NCI-H1092 treated with DMSO at 0.1 percent for 48 hours (cell line): ENCODE measurements at regions not wholly inside any gene's neighbourhood (a gene's known extent, or its start where the extent isn't known, plus 50 kb on each side); places are given as distances from the start of the nearest gene placed in this dataset.

Experiments used
- DNase-seq: peaks from one replicate; lab custom pipeline; 2025; lab: John Stamatoyannopoulos, UW

DNA sequence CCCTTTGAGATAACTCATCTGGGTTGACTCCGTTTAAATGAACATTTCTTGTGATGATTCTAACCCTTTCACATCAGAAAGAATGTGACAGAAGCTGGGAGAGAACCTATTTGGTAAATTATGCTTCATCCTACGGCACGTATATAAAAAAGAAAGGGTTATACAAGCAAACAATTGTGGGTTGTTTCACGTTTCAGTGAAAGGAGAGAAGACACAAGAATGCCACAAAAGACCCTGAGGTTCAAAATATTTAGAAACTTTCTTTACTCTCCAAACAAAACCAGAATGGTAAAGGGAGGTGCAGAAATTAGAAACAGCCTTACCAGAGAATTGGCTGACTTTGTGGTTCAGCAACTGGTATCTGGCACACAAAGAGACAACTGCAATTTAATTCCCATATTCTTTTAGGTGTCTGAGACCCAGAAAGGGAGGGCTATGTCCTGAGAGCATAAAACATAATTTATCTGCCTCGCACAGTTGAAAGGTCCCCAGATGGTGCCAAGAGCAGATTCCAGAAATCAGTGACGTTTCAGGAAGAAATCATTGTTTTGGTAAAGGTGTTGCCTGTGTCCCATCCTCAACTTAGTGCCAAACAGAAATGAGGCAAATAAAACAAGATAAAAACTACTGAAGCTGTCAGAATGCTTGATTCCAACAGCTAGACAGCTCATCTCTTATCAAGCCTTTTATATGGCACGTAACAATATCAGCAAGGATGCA, 361.4 kb downstream of the EFNB2 start:
- DNase-seq: no peak

DNA sequence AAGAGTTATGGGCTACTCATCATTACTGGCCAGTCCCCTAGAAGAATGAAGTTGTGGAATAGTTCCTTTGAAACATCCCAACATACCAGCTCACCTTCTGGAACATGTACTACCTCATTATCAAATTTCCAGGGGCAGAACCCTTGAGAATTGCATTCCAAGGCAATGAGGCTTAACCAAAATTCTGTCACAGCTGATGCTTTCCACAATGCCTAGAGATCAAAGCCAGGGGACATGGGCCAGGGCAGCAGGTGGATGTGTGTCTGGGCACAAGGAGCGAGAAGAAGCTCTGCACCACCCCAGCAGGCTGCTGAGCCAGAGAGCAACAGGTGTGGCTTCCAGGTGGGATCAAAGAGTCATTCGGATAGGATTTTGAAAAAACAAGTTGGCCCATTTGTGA, 362.1 kb downstream of the EFNB2 start:
- DNase-seq: no peak

DNA sequence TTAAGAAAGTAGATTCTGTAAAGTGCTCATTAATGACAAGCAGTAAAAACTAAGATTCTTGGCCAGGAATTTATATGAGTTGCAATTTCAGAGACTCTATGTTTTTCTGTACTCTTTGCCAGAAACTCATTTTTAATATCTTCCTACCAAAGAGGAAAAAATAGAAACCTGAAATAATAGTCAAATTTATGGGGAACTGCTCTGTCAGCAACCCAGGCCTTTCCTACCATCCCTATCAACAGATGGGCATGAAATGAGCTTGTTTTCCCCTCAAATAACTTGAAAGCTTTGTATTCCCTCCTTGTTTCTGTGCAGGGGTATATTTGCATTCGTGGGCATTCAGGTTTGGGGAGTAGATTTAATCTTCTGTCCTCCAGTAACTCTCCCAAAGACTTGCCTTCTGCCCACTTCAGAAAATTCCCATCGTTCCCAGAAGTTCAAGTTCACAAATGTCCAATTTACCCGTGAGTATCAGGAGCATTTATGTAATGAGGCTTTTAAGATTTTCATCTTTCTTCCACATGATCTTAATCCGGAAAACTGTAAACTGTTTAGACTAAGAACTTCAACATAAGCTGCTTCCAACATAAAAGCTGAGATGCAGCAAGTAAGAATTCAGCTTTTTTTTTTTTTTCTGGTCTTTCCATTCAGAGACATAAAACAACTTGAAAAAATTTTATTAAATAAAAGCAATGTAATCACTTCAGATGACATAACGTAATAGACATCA, 363.1 kb downstream of the EFNB2 start:
- no peak for DNase-seq

- DNase-seq: no peak
Measured at GRCh38 chr13:106163426-106163825, 372.0 kb downstream of the EFNB2 start.

DNA sequence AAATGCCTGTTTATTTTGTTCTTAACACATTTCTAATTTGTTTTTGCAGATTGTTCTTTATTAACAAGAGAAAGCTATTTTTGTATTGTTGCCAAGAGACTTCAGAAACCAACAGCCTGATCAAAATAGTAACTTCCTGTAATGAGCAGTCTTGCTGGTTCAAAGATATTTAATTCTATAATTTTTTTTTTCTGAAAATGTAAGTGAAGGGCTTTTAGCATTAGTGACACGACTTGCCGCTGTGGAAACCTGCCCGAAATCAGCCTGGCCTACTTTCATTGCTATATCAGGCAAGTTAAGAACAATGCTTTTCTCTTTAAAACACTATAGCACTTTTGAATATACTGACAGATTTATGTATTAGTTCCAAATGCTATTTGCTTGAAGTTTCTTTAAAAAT, 374.3 kb downstream of the EFNB2 start:
- no peak for DNase-seq

GRCh38 chr13:106159295-106160195, 375.9 kb downstream of the EFNB2 start:
- no peak for DNase-seq

GRCh38 chr13:106156468-106156867, 379.0 kb downstream of the EFNB2 start:
- no peak for DNase-seq

- no peak for DNase-seq
Measured at GRCh38 chr13:106155411-106155810, 380.1 kb downstream of the EFNB2 start.

- DNase-seq: no peak
Measured at GRCh38 chr13:106153876-106154275, 381.6 kb downstream of the EFNB2 start.

- DNase-seq: no peak
Measured at GRCh38 chr13:106153041-106153440, 382.4 kb downstream of the EFNB2 start.

DNA sequence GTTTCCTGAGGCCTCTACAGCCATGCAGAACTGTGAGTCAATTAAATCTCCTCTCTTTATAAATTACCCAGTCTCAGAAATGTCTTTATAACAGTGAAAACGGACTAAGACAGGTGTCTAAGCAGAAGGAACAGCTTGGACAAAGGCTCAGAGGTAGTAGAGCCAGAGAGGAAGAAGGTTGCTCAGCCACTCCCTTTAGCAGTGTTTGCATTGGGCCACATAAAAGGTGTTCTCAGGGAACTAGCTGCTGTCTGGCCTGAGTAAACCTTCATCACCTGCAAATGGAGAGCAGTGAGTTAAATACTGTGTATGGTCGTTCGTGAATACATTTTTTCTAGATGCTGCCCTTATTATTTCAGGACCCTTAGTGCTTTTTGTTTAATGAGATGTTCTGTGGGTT, 383.4 kb downstream of the EFNB2 start:
- no peak for DNase-seq

DNA sequence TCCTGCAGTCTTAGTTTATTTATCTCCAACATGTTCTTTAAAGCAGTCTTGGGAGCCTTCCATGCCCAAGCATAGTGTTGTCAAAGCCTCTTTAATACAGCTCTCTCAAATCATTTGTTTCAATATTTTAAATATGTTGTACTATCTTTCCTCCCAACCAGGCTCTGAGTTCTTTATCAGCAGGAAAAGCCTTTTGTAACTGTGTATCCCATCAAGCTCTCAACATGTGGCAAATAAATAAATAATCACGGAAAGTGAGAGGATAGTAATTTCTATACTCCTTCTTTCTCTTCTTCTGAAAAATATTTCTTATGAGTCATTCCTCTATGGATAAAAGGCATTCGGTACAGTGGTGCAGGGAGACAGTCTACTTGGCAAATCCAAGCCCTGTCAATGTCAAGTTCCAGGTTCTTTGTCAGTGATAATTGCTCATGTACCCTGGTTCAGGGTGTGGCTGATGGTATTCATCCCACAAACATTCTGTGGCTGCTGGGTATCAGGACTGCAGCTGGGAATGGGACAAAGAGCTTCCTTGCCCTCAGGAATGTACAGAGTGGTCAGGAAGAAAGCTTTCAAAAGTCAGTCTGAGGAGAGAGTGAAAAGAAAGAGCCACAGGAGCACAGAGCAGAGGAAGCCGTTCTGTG, 384.3 kb downstream of the EFNB2 start:
- no peak for DNase-seq

DNA sequence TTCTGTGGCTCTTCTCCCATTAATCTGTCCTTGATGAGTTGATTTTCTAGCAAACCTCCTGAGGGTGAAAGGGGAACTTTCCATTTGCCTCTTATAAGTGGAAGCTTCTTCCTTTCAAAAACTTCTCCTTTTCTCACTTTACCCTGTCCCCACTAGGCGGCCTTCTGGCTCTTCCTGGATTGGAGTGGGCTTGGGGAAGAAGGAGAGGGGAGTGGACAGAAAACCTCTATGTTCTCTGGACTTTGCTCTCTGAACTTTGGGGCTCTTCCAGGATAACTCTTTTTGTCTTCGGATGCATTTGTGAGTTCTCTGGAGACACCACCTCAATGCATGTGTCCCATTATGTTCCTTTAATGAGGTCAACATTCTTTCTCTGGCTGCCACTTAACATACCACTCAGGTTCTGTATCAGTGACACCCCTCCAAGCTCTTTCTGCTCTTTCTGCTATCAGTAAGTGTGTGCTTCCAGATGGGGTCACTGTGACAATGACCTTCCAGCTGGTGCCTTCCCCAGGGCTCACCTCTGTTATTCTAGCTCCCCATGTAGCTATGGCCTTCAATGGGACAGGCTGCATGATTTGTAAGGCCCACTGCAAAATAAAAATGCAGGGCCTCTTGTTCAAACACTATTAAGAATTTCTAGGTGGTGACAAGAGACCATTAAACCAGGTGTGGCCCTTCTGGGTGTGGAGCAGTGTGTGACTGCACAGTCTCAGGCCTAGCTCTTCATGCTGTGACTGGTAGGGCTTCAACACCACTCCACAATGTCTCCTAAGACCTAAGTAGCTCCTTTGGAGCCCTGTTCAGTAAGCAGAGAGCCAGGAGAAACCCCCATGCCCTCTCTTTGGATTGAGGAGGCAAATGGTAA, 389.2 kb downstream of the EFNB2 start:
- DNase-seq: no peak

GRCh38 chr13:106145070-106145469, 390.4 kb downstream of the EFNB2 start:
- DNase-seq: no peak

- DNase-seq: no peak
Measured at GRCh38 chr13:106143930-106144709, 391.3 kb downstream of the EFNB2 start.

DNA sequence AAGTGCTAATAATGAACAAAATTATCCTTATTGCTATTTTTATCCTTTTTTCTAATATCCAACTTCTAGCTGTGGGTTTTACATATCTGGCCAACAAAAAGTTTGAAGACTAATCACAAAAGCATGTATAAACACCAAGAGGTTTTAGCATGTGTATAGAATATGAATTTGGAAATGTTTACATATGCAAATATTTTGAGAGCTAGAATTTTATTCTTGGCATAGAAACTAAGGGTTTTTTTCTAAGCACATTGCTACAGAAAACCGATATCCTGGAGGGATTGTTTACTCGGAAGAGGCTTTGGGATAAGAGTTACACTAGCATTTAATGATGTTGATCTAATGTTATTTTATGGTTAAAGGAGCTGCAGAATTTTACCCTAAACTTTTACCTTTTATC, 392.1 kb downstream of the EFNB2 start:
- DNase-seq: no peak

GRCh38 chr13:106140476-106140875, 395.0 kb downstream of the EFNB2 start:
- no peak for DNase-seq

- DNase-seq: no peak
Measured at GRCh38 chr13:106139942-106140341, 395.5 kb downstream of the EFNB2 start.

DNA sequence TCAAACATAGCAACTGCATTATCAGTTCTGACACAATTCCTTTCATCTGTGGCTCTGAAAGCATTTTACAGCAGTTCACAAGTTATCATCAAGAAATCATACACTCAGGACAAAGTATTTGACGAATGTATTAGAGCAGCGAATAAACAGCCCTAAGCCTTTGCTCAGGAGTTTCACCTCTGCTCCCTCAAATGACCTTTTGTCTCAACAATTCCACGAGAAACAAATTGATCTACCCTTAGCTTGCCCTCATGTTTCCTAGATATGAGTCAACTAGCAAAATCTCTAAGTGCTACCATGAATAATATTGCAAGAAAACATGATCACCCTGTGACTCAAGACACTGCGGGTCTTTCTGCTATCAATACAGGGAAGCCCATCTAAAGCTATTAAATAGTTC, 396.1 kb downstream of the EFNB2 start:
- DNase-seq: no peak

DNA sequence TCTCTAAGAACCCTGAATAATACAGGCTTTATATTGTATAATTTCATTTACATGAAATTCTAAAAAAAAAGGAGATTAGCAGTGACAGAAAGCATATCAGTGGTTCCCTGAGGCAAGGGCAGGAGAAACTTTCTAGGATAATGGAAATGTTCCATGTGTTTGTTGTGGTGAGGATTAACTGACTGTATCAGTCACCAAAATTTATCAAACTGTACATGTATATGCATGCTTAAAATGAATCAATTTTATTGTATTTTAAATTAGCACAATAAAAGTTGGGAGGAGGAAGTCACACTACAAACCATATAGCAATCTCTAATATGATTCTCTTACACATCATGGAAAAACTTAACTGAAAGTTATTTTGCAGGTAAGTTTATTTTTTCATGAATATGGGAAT, 396.8 kb downstream of the EFNB2 start:
- DNase-seq: no peak
